ENCODE measurements at regions not wholly inside any gene's neighbourhood (a gene's known extent, or its start where the extent isn't known, plus 50 kb on each side); places are given as distances from the start of the nearest gene placed in this dataset.

DNA sequence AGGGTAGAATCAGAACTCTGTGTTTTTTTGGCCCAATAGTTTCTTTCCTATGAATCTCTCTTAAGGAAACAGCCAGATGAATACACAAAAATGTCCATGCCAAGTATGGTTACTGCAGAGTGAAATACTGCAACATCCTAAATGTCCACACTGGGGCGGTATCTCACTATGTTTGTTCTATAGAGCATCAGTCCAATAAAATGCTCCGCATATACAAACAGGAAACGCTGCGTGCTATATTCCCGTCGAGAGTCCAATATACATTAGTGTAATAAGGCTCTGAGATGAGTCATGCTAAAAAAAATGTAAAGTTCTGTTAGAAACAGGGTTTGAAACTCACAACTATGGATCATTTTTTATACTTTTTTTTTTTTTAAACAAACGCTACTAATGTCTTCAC lies 72.9 kb upstream of the ENOX2 start:
- TF ChIP-seq, protein P1, sequence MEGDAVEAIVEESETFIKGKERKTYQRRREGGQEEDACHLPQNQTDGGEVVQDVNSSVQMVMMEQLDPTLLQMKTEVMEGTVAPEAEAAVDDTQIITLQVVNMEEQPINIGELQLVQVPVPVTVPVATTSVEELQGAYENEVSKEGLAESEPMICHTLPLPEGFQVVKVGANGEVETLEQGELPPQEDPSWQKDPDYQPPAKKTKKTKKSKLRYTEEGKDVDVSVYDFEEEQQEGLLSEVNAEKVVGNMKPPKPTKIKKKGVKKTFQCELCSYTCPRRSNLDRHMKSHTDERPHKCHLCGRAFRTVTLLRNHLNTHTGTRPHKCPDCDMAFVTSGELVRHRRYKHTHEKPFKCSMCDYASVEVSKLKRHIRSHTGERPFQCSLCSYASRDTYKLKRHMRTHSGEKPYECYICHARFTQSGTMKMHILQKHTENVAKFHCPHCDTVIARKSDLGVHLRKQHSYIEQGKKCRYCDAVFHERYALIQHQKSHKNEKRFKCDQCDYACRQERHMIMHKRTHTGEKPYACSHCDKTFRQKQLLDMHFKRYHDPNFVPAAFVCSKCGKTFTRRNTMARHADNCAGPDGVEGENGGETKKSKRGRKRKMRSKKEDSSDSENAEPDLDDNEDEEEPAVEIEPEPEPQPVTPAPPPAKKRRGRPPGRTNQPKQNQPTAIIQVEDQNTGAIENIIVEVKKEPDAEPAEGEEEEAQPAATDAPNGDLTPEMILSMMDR (IDR thresholded peaks at IDR 0.05; ENCODE audit: poor library complexity): peak; percentile 65
- TF ChIP-seq EZH2 (IDR thresholded peaks at IDR 0.05; ENCODE audit: borderline replicate concordance): no peak

Measured in hepatocyte (in vitro differentiated cells).